Neural crest cell (in vitro differentiated cells): ENCODE measurements at regions not wholly inside any gene's neighbourhood (a gene's known extent, or its start where the extent isn't known, plus 50 kb on each side); places are given as distances from the start of the nearest gene placed in this dataset.

Experiments
- DNase-seq: peaks from one replicate; pipeline ENCODE4 v3.0.0; 2021; ENCODE audit warnings: low read depth, mixed read lengths, low spot score
- H3K27ac Mint-ChIP-seq: one replicate; pipeline ENCODE4 v1.8.0; 2021; ENCODE audit warnings: mild to moderate bottlenecking, mixed read lengths; ENCODE audit not compliant: unreplicated experiment
- H3K27me3 Mint-ChIP-seq: 2 replicates; pipeline ENCODE4 v1.8.0; 2021; ENCODE audit warnings: low read depth, mild to moderate bottlenecking, mixed read lengths
- H3K36me3 Mint-ChIP-seq: 2 replicates; pipeline ENCODE4 v1.8.0; 2021; ENCODE audit warnings: low read depth, mild to moderate bottlenecking, mixed read lengths
- H3K4me1 Mint-ChIP-seq: 2 replicates; pipeline ENCODE4 v1.8.0; 2021; ENCODE audit warnings: mixed read lengths
- H3K4me3 Mint-ChIP-seq: one replicate; pipeline ENCODE4 v1.8.0; 2021; ENCODE audit warnings: mild to moderate bottlenecking, mixed read lengths
- H3K9me3 Mint-ChIP-seq: 2 replicates; pipeline ENCODE4 v1.8.0; 2021; ENCODE audit warnings: mixed read lengths
- CTCF ChIP-seq: fragments of 200-600 bp; sonication (generic); conservative IDR thresholded peaks from 2 replicates; pipeline ENCODE4 v1.5.0; 2021; ENCODE audit warnings: antibody characterized with exemption, mild to moderate bottlenecking

- no peak for TF ChIP-seq CTCF
- no peak overlapping the region for H3K4me3 Mint-ChIP-seq
- peaks cover 4% of the 10 kb centered on the region for H3K4me1 Mint-ChIP-seq
- no peaks in the 10 kb centered on the region for H3K27me3 Mint-ChIP-seq
- H3K27ac Mint-ChIP-seq, result no peak overlapping the region
- no peaks in the 10 kb centered on the region for H3K36me3 Mint-ChIP-seq
- H3K9me3 Mint-ChIP-seq, result peaks cover 6% of the 10 kb centered on the region
- DNase-seq, result no peak
Measured at GRCh38 chr6:112851146-112851545, 504.0 kb downstream of the RFPL4B start.

- Mint-ChIP-seq H3K4me1 (no peaks in the 10 kb centered on the region), H3K36me3 (no peaks in the 10 kb centered on the region), H3K27me3 (no peaks in the 10 kb centered on the region), H3K9me3 (peaks cover 6% of the 10 kb centered on the region), H3K4me3 (no peak overlapping the region), H3K27ac (no peak overlapping the region)
- DNase-seq, result no peak
- TF ChIP-seq CTCF, result no peak
Measured at GRCh38 chr6:112853162-112853561, 506.0 kb downstream of the RFPL4B start.

- Mint-ChIP-seq H3K27me3 (no peaks in the 10 kb centered on the region), H3K4me3 (no peak overlapping the region), H3K9me3 (peaks cover 5% of the 10 kb centered on the region), H3K27ac (no peak overlapping the region), H3K36me3 (peaks cover 9% of the 10 kb centered on the region), H3K4me1 (peaks cover 5% of the 10 kb centered on the region)
- no peak for TF ChIP-seq CTCF
- DNase-seq, result no peak
Measured at GRCh38 chr6:112863753-112864152, 516.6 kb downstream of the RFPL4B start.

GRCh38 chr6:112865131-112865530 lies 518.0 kb downstream of the RFPL4B start:
- TF ChIP-seq CTCF, result no peak
- Mint-ChIP-seq H3K27ac (no peak overlapping the region), H3K4me3 (no peak overlapping the region), H3K4me1 (no peaks in the 10 kb centered on the region), H3K9me3 (peaks cover 14% of the 10 kb centered on the region), H3K36me3 (peaks cover 20% of the 10 kb centered on the region), H3K27me3 (no peaks in the 10 kb centered on the region)
- DNase-seq, result no peak

- Mint-ChIP-seq H3K27ac (no peak overlapping the region), H3K36me3 (peaks cover 18% of the 10 kb centered on the region), H3K4me3 (no peak overlapping the region), H3K9me3 (peaks cover 11% of the 10 kb centered on the region), H3K4me1 (peaks cover 34% of the 10 kb centered on the region), H3K27me3 (no peaks in the 10 kb centered on the region)
- DNase-seq, result no peak
- no peak for TF ChIP-seq CTCF
Measured at GRCh38 chr6:112874881-112875280, 527.8 kb downstream of the RFPL4B start.
